ENCODE measurements at regions not wholly inside any gene's neighbourhood (a gene's known extent, or its start where the extent isn't known, plus 50 kb on each side); places are given as distances from the start of the nearest gene placed in this dataset.

DNA sequence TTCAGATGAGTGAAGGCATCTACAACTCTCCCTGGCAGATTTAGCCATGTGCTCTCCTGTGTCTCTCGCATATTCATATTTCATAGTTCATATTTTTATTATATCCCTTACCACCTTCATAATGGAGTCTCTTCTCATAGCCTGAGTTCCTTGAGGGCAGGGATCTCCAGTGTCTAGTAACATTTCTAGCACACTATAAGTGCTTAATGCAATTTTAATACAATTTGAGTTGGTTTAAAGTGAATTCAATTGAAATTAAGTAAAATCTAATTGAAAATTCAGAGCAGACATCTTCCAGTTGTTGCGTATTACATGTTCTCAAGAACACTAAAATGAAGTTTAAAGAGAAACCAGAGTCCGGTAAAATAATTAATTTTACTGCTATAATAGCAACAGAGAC lies 163.6 kb upstream of the GNAI1 start:
- Histone ChIP-seq H3K9me3 (peaks cover 0 to 7% (median 0%) of the 10 kb centered on the region in 11 donors), H3K27me3 (no peaks in the 10 kb centered on the region), H3K27ac (no peak overlapping the region), H3K4me1 (no peaks in the 10 kb centered on the region), H3K4me3 (no peak overlapping the region), H3K36me3 (no peaks in the 10 kb centered on the region)
- intact Hi-C loops (cut with DNase I) = no loop called here
- DNase-seq = no peak
- 91 to 96% methylated on average over 3 of the region's 3 CpGs for WGBS, 2 donors
- TF ChIP-seq, protein P1, sequence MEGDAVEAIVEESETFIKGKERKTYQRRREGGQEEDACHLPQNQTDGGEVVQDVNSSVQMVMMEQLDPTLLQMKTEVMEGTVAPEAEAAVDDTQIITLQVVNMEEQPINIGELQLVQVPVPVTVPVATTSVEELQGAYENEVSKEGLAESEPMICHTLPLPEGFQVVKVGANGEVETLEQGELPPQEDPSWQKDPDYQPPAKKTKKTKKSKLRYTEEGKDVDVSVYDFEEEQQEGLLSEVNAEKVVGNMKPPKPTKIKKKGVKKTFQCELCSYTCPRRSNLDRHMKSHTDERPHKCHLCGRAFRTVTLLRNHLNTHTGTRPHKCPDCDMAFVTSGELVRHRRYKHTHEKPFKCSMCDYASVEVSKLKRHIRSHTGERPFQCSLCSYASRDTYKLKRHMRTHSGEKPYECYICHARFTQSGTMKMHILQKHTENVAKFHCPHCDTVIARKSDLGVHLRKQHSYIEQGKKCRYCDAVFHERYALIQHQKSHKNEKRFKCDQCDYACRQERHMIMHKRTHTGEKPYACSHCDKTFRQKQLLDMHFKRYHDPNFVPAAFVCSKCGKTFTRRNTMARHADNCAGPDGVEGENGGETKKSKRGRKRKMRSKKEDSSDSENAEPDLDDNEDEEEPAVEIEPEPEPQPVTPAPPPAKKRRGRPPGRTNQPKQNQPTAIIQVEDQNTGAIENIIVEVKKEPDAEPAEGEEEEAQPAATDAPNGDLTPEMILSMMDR (IDR thresholded peaks at IDR 0.05) = no peak
- no peak for ATAC-seq

DNA sequence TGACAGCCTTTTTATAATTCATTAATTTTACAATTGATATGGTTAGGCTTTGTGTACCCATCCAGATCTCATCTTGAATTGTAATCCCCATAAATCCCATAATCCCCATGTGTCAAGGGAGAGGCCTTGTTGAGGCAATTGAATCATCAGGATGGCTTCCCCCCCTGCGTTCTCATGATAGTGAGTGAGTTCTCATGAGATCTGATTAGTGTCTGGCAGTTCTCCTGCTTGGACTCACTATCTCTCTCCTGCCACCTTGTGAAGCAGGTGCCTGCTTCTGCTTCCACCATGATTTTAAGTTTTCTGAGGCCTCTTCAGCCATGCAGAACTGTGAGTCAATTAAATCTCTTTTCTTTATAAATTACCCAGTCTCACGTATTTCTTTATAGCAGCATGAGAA lies 165.7 kb upstream of the GNAI1 start:
- no peaks in the 10 kb centered on the region for H3K4me1 ChIP-seq
- H3K4me3 ChIP-seq = no peak overlapping the region
- intact Hi-C loops (cut with DNase I) = no loop called here
- ATAC-seq (no peak), DNase-seq (no peak)
- WGBS, 2 donors = 71 to 81% methylated on average over 2 of the region's 2 CpGs
- TF ChIP-seq, protein P1 (IDR thresholded peaks at IDR 0.05) = no peak
- no peak overlapping the region for H3K27ac ChIP-seq
- H3K9me3 ChIP-seq = peaks cover 0 to 6% (median 0%) of the 10 kb centered on the region in 11 donors
- H3K36me3 ChIP-seq = no peaks in the 10 kb centered on the region
- no peaks in the 10 kb centered on the region for H3K27me3 ChIP-seq

DNA sequence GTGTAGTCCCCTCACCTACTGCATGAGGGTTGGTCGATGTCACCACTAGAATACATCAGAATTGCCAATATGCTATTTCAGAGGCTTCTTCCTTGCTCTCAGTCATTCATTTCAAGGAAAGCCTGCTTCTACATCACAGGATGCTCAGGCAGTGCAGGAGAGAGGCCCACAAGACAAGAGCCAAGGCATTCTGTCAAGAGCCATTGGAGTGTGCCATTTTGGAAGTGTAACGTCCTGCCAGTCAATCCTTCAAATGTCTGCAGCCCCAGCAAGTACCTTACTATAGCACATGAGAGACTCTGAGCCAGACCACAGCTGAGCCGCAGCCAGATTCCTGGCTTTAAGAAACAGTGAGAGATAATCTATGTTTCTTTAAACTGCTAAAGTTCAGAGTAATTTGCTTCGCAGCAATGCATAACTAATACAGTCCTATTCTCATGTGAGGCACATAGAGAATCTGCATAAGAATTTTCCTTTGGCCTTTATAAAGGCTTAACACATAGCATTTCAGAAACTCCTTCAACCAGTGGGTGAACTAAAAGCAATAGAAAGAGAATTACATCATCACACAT lies 166.5 kb upstream of the GNAI1 start:
- H3K4me1 ChIP-seq = no peaks in the 10 kb centered on the region
- H3K36me3 ChIP-seq = no peaks in the 10 kb centered on the region
- no peaks in the 10 kb centered on the region for H3K27me3 ChIP-seq
- intact Hi-C loops (cut with DNase I) = no loop called here
- H3K4me3 ChIP-seq = no peak overlapping the region
- ATAC-seq (no peak), DNase-seq (no peak)
- WGBS, 2 donors = 69 to 71% methylated on average over 4 of the region's 4 CpGs
- H3K27ac ChIP-seq = no peak overlapping the region
- TF ChIP-seq, protein P1 (IDR thresholded peaks at IDR 0.05) = no peak
- no peaks in the 10 kb centered on the region for H3K9me3 ChIP-seq

DNA sequence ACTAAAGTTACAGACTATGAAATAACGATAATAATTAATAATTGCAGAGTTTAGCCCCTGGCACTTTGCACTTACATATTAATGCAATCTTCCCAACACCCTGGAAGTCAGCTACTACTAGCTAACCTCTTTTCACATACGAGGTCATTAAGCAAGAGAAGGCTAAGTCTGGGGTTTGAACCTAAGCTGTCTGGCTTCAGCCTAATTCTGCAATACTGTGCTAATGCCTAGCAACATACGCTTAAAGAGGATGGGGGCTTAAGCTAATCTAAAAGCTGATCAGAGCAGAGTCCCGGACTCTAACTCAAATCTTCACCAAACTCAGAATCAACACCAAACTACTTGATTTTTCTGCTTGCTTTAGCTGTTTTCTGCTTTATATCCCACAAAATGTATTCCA lies 168.7 kb upstream of the GNAI1 start:
- no peaks in the 10 kb centered on the region for H3K36me3 ChIP-seq
- no peak for DNase-seq
- no peak for ATAC-seq
- no peak overlapping the region for H3K27ac ChIP-seq
- no peaks in the 10 kb centered on the region for H3K27me3 ChIP-seq
- intact Hi-C loops (cut with DNase I) = no loop called here
- WGBS, 2 donors = 84 to 87% methylated on average over 4 of the region's 4 CpGs
- no peaks in the 10 kb centered on the region for H3K9me3 ChIP-seq
- no peaks in the 10 kb centered on the region for H3K4me1 ChIP-seq
- H3K4me3 ChIP-seq = no peak overlapping the region
- TF ChIP-seq, protein P1 (IDR thresholded peaks at IDR 0.05) = no peak
